HG02623 (cell line): ENCODE measurements at regions not wholly inside any gene's neighbourhood (a gene's known extent, or its start where the extent isn't known, plus 50 kb on each side); places are given as distances from the start of the nearest gene placed in this dataset.

Experiments used
- ATAC-seq: cut with Tn5 transposase; IDR thresholded peaks from one replicate; pipeline ENCODE4 v1.9.1; 2021; ENCODE audit warnings: moderate library complexity; ENCODE audit not compliant: unreplicated experiment

GRCh38 chr9:26415528-26415927, 477.1 kb downstream of the CAAP1 start:
- ATAC-seq: no peak

GRCh38 chr9:26413611-26414010, 479.0 kb downstream of the CAAP1 start:
- ATAC-seq: no peak

- no peak for ATAC-seq
These were observed 480.2 kb downstream of the CAAP1 start for GRCh38 chr9:26412446-26412845.

- no peak for ATAC-seq
These were observed 485.9 kb downstream of the CAAP1 start for GRCh38 chr9:26406676-26407075.

GRCh38 chr9:26399556-26399955, 493.0 kb downstream of the CAAP1 start:
- ATAC-seq: no peak

- no peak for ATAC-seq
These were observed 498.6 kb downstream of the CAAP1 start for GRCh38 chr9:26394025-26394424.

- no peak for ATAC-seq
These were observed 500.0 kb downstream of the CAAP1 start for GRCh38 chr9:26392639-26393038.

GRCh38 chr9:26391036-26391435, 501.6 kb downstream of the CAAP1 start:
- no peak for ATAC-seq

GRCh38 chr9:26375448-26375847, 517.2 kb downstream of the CAAP1 start:
- ATAC-seq: no peak

- ATAC-seq: no peak
These were observed 519.0 kb downstream of the CAAP1 start for GRCh38 chr9:26373616-26374015.

GRCh38 chr9:26371236-26371635, 521.4 kb downstream of the CAAP1 start:
- ATAC-seq: no peak

GRCh38 chr9:26369093-26369492, 523.5 kb downstream of the CAAP1 start:
- no peak for ATAC-seq

GRCh38 chr9:26368241-26368640, 524.4 kb downstream of the CAAP1 start:
- no peak for ATAC-seq

- ATAC-seq: no peak
These were observed 531.6 kb downstream of the CAAP1 start for GRCh38 chr9:26361010-26361409.

- no peak for ATAC-seq
These were observed 533.8 kb downstream of the CAAP1 start for GRCh38 chr9:26358836-26359235.

GRCh38 chr9:26357803-26358344, 534.7 kb downstream of the CAAP1 start:
- no peak for ATAC-seq

- no peak for ATAC-seq
These were observed 536.1 kb downstream of the CAAP1 start for GRCh38 chr9:26356491-26356890.

- no peak for ATAC-seq
These were observed 545.6 kb downstream of the CAAP1 start for GRCh38 chr9:26346942-26347477.

- ATAC-seq: no peak
These were observed 551.1 kb downstream of the CAAP1 start for GRCh38 chr9:26341545-26341944.

GRCh38 chr9:26339796-26340195, 552.8 kb downstream of the CAAP1 start:
- ATAC-seq: no peak

- ATAC-seq: no peak
These were observed 557.5 kb downstream of the CAAP1 start for GRCh38 chr9:26335116-26335515.

GRCh38 chr9:26334706-26335105, 557.9 kb downstream of the CAAP1 start:
- no peak for ATAC-seq

GRCh38 chr9:26331223-26331622, 561.4 kb downstream of the CAAP1 start:
- ATAC-seq: no peak
